DOHH2 (cell line): ENCODE measurements at regions not wholly inside any gene's neighbourhood (a gene's known extent, or its start where the extent isn't known, plus 50 kb on each side); places are given as distances from the start of the nearest gene placed in this dataset.

Source experiments
- EZH2phosphoT487 ChIP-seq: fragments of 200-600 bp; sonication (generic); IDR thresholded peaks from 2 replicates; pipeline ENCODE4 v1.6.1; 2017; ENCODE audit warnings: borderline replicate concordance, mild to moderate bottlenecking, antibody characterized with exemption, low read length, moderate library complexity, mixed read lengths
- TF ChIP-seq, protein P1 (sequence below): fragments of 200-600 bp; sonication (generic); IDR thresholded peaks from one replicate; pipeline ENCODE4 v1.5.1; 2014; ENCODE audit warnings: antibody characterized with exemption, mild to moderate bottlenecking, low read depth, low read length; ENCODE audit not compliant: poor library complexity, severe bottlenecking

DNA sequence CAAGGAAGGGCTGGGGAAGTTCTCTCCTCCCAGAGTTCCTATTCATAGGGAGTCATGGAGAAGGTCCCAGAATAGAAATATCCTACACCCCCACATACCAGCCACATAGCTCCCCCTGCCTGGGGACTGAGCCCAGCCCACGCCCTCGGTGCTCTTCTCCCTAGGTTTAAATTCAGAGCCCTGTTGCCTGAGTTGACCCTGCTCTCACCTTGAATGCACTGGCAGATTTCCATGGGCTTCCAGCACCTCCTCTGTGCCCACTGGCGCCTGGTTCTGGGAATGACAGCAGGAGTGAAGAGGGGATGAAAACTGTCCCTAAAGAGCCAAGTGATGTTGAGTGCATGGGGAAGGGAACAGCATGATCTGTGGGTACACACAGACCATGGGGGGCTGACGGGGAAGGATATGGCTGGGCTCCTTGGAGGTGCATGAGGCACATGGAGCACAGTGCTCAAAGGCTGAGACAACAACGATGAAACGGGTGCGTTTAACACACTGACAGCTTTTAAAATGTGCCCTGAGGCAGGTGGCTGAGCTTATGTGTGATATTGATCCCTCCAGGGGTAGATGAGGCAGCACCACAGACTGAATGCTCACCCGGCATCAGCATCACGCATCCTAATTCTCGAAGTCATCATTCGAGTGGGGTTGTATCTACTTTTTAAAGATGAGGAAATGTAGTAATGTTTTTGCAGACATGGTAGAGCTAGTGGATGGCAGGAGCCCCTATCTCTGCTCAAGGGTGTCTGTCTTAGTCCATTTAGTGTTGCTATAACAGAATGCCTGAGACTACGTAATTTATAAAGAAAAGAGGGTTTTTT is 53.7 kb upstream of the IGFBP3 start:
- TF ChIP-seq, protein P1, sequence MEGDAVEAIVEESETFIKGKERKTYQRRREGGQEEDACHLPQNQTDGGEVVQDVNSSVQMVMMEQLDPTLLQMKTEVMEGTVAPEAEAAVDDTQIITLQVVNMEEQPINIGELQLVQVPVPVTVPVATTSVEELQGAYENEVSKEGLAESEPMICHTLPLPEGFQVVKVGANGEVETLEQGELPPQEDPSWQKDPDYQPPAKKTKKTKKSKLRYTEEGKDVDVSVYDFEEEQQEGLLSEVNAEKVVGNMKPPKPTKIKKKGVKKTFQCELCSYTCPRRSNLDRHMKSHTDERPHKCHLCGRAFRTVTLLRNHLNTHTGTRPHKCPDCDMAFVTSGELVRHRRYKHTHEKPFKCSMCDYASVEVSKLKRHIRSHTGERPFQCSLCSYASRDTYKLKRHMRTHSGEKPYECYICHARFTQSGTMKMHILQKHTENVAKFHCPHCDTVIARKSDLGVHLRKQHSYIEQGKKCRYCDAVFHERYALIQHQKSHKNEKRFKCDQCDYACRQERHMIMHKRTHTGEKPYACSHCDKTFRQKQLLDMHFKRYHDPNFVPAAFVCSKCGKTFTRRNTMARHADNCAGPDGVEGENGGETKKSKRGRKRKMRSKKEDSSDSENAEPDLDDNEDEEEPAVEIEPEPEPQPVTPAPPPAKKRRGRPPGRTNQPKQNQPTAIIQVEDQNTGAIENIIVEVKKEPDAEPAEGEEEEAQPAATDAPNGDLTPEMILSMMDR, result no peak
- no peak for TF ChIP-seq EZH2phosphoT487
